Left forelimb (tissue), 1 donor: ENCODE measurements at regions not wholly inside any gene's neighbourhood (a gene's known extent, or its start where the extent isn't known, plus 50 kb on each side); places are given as distances from the start of the nearest gene placed in this dataset.
"Not testable (repeated sequence)": the region's sequence is repeated elsewhere in the genome, so short reads cannot be mapped to it uniquely, and the experiment has no call there.

ENCODE experiments used
- DNase-seq: peaks from one replicate; pipeline ENCODE4 v3.0.0-alpha.2; 2018; ENCODE audit warnings: low spot score

DNA sequence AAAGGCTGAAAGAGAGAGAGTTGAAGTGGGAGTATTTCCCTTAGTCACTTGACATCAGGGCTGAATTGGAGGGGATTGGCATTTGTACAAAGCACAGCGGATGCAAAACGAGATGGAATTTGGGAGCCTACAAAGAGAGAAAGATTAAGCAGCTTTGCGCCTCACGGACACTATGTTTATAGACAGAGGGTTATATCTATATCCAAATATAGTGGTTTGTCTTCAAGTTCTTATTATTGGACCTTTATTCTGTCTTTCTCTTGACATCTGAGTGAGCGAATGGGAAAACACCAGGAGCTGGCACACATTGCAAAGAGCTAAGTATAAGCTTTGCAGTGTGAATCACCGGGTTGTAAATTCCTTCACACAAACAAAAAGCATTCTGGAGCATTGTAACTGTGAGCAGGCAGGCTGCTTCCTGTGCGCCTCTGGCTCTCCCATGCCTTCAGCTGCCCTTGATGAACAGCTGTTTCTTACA is 500.2 kb downstream of the STIM2 start:
- no peak for DNase-seq

DNA sequence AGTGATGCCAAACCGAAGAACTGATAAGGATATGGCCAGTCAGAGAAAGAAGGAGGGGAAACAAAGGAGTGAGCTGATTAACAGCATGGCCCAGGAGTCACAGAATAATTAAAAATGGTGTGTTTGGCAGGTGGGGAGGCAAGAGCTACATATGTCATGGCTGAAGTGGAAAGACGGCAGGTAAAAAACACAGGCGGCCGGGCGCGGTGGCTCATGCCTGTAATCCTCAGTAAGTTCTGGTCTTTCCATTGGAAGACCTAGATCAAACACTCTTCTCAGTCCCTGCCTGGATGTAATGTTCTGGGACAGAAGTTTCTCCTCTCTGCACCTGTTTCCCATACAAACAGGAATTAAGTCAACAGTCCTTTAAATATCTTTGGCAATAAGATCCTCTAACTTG is 503.9 kb downstream of the STIM2 start:
- DNase-seq = no peak

GRCh38 chr4:27366104-27366823 is 505.6 kb downstream of the STIM2 start:
- no peak for DNase-seq

DNA sequence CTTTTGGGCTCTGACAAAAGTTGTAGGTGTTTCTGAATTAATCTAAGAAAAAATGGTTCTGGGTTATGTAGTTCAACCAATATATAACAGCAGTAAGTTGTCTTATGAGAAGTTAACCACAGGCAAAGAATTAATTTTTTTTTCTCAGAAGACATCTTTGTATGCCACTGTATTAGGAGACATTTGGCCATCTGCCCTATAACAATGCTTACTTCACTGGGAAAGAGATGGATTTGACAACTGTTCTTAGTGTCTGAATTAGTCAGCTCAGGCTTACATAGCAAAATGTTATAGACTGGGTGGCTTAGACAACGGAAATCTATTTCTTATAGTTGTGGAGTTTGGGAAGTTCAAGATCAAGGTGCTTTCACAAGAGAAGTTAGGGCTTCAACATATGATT is 508.1 kb downstream of the STIM2 start:
- no peak for DNase-seq

- DNase-seq = no peak
These were observed 521.2 kb downstream of the STIM2 start for GRCh38 chr4:27381815-27382214.

DNA sequence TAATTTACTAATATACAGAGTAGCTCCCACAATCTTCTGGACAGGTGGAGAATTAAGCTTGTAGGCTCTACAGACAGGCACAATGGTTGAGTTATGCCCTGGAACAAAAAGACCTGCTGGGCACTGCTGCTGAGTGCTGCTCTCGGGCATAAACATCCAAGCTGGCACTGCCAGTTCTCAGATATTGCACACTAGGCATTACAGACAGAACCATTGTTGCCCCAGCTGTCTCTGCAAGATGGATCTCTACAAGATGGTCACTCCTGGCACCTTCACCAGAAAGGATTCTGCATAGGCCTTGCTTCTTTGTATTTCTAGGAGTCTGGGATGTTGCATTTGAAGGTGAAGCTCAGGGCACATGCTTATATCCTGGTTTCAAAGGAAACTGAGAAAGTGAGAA is 527.1 kb downstream of the STIM2 start:
- no peak for DNase-seq

DNA sequence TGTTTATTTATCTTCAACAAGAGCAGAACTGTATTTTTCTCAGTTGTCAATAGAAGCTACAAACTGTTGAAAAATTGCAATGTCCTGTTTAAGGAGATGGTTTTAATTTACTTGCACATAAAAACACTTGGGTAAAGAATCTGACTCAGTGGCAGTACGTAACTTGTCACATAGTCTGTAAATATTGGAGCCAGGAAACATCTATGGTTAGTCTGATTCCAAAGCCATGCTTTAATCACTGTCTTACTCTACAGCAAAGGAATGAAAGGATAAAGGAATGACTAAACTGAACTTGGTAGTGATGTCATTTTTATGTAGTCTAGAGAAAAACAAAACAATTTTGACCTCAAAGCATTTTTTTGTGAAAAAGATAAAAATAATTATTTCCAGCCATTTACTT is 537.2 kb downstream of the STIM2 start:
- DNase-seq = no peak

DNA sequence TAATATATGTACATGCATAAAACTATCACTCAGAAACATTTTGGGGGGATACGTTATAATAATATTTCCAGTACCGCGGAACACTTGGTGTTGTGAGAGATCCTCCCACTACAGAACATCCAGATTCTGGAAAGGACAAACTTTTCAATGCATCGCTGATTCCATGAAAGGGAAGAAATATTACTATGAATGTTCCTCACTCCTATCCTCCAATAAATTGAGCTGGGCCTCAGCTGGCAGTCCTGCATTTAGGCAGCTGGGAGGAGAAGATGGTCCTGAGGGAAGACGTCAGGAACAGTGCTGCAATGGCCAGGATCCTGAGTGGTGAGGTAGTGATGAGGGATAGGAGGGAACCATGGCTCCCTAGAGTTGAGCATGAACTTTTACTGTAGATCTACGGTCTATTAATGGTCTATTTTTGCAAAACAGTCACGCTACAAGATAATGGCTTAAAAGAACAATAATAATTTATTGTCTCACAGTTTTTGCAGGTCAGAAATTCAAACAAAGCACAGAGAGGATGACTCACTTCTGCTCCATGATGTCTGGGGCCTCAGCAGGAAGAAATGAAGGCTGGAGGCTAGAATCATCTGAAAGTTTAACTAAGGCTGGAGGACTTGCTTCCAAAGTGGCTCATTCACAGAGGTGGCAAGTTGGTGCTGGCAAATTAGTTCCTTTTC is 538.1 kb downstream of the STIM2 start:
- peak; percentile 61 for DNase-seq

- DNase-seq = no peak
These were observed 547.0 kb downstream of the STIM2 start for GRCh38 chr4:27407616-27408015.

DNA sequence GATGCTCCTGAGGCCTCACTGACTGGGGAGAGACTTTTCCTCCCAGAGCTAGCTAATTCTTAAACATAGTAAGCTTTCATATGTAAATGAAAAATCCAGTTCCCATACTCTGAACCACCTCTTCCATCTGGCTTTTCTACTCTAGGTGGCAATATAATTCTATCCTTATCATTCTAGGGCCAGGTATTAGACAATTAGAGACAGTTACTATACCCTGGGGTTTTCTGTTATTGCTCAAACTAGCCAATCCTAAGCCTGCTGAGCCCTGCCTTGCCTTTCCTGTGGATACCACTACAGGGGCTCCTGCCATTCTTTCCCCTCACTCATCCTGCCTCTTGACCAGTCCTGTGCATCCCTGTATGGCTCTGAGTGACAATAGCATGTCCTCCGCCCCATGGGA is 552.0 kb downstream of the STIM2 start:
- no peak for DNase-seq

GRCh38 chr4:27414887-27415731 is 554.5 kb downstream of the STIM2 start:
- no peak for DNase-seq

GRCh38 chr4:27428661-27429060 is 568.0 kb downstream of the STIM2 start:
- DNase-seq = no peak

DNA sequence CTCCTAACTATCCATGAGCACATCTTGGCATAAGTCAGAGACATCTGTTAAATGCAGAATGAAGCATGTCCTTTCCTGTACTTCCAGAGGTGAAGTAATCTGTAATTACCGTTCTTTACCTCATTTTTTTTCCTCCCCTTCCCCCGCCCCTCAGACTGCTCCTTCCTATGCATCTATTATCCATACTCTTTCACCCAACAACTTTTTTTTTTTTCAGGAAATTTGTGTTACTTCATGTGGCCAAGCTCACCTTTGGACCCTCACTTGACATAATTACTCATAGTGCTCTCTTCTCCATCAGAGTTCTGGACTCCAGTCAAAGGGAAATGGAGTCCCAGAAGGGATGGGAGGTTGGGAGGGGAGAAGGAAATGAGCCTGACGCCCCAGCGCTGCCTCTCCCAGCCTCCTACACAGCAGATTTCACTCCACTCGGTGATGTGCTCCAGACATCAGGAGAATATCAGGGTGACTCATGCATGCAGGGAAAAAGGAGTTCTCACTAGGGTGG is 568.8 kb downstream of the STIM2 start:
- peak; percentile 72 for DNase-seq

- no peak for DNase-seq
These were observed 581.5 kb downstream of the STIM2 start for GRCh38 chr4:27442146-27442545.

DNA sequence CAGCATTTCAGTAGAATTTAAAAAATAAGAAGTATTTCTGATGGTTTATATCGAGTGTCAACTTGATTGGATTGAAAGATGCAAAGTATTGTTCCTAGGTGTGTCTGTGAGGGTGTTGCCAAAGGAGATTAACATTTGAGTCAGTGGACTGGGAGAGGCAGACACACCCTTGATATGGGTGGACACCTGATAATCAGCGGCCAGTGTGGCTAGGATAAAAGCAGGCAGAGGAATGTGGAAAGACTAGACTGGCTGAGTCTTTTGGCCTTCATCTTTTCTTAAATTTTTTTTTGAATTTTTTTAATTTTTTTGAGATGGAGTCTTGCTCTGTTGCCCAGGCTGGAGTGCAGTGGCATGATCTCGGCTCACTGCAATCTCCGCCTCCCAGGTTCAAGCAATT is 582.0 kb downstream of the STIM2 start:
- not testable (repeated sequence) for DNase-seq

DNA sequence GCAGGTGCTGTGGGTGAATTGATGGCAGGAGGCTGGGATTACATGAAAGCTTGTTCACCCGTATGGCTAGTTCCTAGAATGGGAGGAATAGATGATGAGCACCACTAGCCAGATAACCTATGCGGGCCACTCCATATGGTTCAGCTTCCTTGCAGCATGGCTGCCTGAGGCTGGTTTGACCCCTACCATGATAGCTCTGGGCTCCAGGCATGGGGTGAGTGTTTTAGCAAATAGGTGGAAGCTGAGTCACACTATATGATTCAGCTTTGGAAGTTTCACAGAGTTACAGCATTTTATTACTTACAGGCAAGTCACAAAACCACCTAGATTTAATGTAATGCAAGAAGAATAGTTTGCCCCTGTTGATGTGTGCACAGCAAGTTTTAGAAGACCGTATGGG is 603.2 kb downstream of the STIM2 start:
- no peak for DNase-seq

GRCh38 chr4:27467351-27467750 is 606.7 kb downstream of the STIM2 start:
- DNase-seq = no peak

GRCh38 chr4:27472364-27472763 is 611.7 kb downstream of the STIM2 start:
- DNase-seq = no peak

GRCh38 chr4:27474691-27475090 is 614.0 kb downstream of the STIM2 start:
- no peak for DNase-seq

DNA sequence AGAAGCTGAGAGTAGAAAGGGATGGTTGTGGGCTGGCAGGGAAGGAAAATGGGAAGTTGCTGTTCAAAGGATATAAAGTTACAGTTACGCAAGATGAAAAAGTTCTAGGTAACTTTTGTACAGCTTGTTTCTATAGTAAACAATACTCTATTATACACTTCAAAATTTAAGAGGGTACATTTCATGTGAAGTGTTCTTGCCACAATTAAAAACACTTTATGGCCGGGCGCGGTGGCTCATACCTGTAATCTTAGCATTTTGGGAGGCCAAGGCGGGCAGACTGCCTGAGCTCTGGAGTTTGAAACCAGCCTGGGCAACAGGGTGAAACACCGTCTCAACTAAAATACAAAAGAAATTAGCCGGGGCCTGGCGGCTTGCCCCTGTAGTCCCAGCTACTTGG is 623.6 kb downstream of the STIM2 start:
- DNase-seq = no peak

DNA sequence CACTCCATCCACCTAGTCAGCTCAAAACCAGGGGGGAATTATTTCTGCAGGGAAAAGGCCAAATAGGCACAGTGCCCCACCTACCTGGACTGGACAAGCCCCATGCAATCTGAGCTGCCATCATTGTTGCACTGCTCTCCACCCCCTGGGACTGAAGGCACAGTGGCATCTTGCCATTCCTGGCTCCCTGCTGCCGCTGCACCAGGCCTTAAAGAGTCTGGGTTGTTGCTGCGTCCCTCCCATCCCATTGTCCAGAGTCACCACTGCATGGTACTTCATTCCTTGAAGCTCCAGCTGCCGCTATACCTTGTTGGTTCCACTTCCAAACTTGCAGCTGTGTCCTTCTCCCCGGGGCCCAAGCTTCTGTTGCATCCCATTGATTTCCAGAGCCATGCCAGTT is 629.7 kb downstream of the STIM2 start:
- no peak for DNase-seq

DNA sequence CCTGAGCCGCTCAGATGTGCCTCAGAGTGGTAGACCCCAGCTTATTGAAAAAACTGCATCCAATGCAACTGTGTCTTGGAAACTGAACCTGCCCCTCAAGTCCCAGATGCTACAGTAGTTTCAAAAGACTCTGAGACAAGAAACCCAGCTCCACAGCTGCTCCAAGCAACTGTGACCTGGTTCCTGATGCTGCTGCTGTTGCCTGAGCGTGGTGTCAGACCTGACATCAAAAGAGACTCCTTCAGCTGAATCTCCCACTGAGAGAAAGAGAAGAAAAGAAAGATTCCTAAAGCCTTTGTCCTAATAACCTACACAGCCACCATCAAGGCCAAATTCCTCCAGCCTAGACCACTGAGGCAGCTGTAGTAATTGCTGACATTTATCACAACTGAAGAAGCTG is 630.1 kb downstream of the STIM2 start:
- no peak for DNase-seq

DNA sequence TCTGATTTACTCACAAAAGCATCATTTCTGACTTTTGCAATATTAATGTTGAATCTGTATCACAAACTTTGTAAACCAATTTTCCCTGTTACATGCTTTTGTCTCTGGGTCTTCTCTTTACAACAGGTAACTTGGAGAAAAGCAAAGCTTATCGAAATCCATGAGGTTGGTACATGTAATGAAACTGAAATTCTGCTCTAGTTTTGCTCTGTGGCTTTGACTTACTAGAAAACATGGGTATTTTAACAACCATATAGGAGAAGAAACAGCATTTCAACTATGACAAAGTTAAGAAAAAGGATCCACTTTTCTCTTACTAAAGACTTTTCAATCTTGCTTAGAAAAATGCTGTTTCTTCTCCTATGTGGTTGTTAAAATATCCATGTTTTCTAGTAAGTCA is 645.8 kb downstream of the STIM2 start:
- no peak for DNase-seq
